ENCODE measurements at regions not wholly inside any gene's neighbourhood (a gene's known extent, or its start where the extent isn't known, plus 50 kb on each side); places are given as distances from the start of the nearest gene placed in this dataset.

- no peak for FAIRE-seq
- no peak for TF ChIP-seq POLR2A (IDR thresholded peaks at IDR 0.05; ENCODE audit: low read depth, low read length)
- no peak for DNase-seq (ENCODE audit: insufficient read length, low spot score)
Observed at GRCh38 chr16:6548507-6548906, 784.1 kb upstream of the RBFOX1 start.

DNA sequence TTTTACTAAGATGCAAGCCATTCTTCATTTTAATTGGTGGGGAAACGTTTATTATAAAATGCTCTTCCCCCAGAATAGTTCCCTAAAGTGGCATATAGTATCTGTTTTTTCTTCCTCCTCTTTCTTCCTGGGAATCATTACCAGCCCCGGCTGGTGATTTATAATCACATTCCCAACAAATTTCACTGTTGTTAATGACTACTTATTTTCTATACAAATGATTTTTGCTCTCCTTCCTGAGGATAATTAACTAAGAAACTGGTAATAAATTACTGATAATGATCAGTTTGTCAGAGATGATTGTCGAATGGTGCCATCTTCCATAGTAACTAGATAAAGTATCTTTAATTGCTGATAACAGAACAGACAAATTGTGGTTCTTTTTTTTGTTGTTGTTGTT lies 785.5 kb upstream of the RBFOX1 start:
- DNase-seq (ENCODE audit: insufficient read length, low spot score) (no peak), FAIRE-seq (no peak)
- TF ChIP-seq POLR2A (IDR thresholded peaks at IDR 0.05; ENCODE audit: low read depth, low read length): no peak

DNA sequence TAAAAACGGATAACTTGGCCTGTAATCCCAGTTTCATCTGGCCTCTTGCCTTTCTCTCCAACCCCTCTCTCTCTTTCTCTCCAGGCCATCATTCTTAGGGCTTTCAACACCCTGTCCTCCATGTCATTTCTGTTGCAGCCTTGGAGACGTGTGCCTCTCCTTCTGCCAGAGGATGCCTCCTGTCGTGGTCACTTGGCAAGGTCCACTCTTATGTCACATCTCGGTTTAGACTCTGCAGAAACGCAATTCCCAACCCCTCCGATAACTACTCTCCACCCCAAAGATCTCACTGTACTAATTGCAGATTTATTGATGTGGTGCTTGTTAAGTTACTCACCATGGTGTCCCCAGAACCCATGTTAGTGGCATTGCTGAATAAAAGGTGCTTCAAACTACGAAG lies 787.3 kb upstream of the RBFOX1 start:
- no peak for TF ChIP-seq POLR2A (IDR thresholded peaks at IDR 0.05; ENCODE audit: low read depth, low read length)
- DNase-seq (ENCODE audit: insufficient read length, low spot score) (no peak), FAIRE-seq (no peak)

DNA sequence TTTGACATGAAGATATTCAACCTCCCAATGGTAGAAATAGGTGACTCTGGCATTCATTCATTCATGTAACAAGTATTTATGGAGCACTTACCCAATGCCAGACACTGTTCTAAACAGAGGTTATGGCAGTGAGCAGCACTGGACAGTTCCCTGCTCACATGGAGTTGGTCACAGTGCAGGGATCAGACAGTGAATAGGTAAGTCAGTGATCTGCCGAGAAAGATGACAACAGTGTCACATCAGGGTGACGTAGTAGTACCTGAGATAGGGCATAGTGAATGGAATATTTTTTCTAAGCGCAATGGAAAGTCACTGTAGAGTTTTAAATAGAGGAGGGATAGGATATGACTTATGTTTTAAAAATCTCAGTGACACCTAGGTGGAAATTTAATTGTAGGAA lies 791.4 kb upstream of the RBFOX1 start:
- FAIRE-seq (no peak), DNase-seq (ENCODE audit: insufficient read length, low spot score) (no peak)
- TF ChIP-seq POLR2A (IDR thresholded peaks at IDR 0.05; ENCODE audit: low read depth, low read length): no peak

DNA sequence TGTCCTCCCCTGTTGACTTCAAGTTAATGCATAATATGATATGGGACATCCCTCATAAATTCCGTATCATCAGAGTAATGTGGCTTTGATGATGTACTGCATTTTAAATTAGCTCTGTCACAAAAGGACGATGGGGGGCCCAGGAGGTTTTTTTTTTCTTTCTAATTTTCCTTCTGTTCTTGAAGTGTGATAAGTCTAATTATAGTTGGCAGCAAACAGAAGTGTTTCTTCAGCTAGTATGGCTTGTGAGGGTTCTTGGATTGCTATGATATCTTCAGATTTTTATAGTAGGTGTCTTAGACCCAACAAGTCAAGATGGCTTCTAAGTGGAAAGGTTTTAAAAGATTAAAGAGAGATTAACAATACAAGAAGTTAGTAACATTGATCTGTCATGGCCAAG lies 796.2 kb upstream of the RBFOX1 start:
- FAIRE-seq: no peak
- DNase-seq (ENCODE audit: insufficient read length, low spot score): no peak
- TF ChIP-seq POLR2A (IDR thresholded peaks at IDR 0.05; ENCODE audit: low read depth, low read length): no peak

- FAIRE-seq: no peak
- DNase-seq (ENCODE audit: insufficient read length, low spot score): no peak
- no peak for TF ChIP-seq POLR2A (IDR thresholded peaks at IDR 0.05; ENCODE audit: low read depth, low read length)
Observed at GRCh38 chr16:6531067-6531466, 801.6 kb upstream of the RBFOX1 start.

- DNase-seq (ENCODE audit: insufficient read length, low spot score): no peak
- no peak for FAIRE-seq
- TF ChIP-seq POLR2A (IDR thresholded peaks at IDR 0.05; ENCODE audit: low read depth, low read length): no peak
Observed at GRCh38 chr16:6528217-6528616, 804.4 kb upstream of the RBFOX1 start.

- no peak for TF ChIP-seq POLR2A (IDR thresholded peaks at IDR 0.05; ENCODE audit: low read depth, low read length)
- DNase-seq (ENCODE audit: insufficient read length, low spot score) (no peak), FAIRE-seq (no peak)
Observed at GRCh38 chr16:6527646-6528045, 805.0 kb upstream of the RBFOX1 start.

- no peak for TF ChIP-seq POLR2A (IDR thresholded peaks at IDR 0.05; ENCODE audit: low read depth, low read length)
- DNase-seq (ENCODE audit: insufficient read length, low spot score) (no peak), FAIRE-seq (no peak)
Observed at GRCh38 chr16:6524501-6524900, 808.1 kb upstream of the RBFOX1 start.

GRCh38 chr16:6517020-6517720 lies 815.5 kb upstream of the RBFOX1 start:
- no peak for TF ChIP-seq POLR2A (IDR thresholded peaks at IDR 0.05; ENCODE audit: low read depth, low read length)
- no peak for DNase-seq (ENCODE audit: insufficient read length, low spot score)
- no peak for FAIRE-seq

DNA sequence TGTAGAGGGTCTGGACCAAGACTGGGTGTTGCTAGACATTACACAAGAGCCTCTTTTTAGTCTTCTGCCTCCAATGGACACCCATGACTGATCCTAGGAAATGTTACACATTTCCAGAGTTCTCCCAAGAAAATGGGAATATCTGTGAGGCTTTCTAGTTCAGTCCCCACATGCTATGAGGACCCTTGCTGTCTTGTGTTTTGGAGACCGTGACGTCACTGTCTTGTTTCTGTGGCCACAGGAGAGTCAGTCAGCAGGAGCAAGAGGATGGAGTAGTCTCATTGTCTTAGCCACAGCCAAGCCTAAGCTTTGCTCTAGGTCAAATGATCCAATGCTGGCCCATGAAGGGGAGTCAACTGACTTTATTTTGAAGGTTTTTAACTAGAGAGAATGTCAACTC lies 820.1 kb upstream of the RBFOX1 start:
- FAIRE-seq: no peak
- no peak for DNase-seq (ENCODE audit: insufficient read length, low spot score)
- no peak for TF ChIP-seq POLR2A (IDR thresholded peaks at IDR 0.05; ENCODE audit: low read depth, low read length)

DNA sequence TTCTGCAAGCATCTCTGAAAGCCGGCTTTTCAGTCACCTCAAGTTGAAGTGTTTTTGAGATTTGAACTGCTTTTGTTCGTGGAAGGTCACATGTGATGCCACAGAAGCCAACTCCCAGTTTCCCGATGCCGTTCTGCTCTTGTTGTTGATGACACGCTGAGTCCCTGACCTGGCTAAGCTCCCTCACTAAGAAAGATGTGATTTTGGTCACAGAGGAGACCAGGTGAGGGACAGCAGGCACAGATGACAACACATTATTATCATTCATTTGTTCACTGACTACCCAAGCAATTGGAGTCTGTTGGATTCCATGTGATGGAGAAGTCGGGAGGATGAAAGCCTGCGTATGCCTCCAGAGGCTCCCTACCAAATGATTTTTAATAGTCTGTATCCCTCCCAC lies 822.4 kb upstream of the RBFOX1 start:
- DNase-seq (ENCODE audit: insufficient read length, low spot score): no peak
- FAIRE-seq: no peak
- no peak for TF ChIP-seq POLR2A (IDR thresholded peaks at IDR 0.05; ENCODE audit: low read depth, low read length)

GRCh38 chr16:6499413-6499812 lies 833.2 kb upstream of the RBFOX1 start:
- TF ChIP-seq POLR2A (IDR thresholded peaks at IDR 0.05; ENCODE audit: low read depth, low read length): no peak
- no peak for DNase-seq (ENCODE audit: insufficient read length, low spot score)
- FAIRE-seq: no peak

DNA sequence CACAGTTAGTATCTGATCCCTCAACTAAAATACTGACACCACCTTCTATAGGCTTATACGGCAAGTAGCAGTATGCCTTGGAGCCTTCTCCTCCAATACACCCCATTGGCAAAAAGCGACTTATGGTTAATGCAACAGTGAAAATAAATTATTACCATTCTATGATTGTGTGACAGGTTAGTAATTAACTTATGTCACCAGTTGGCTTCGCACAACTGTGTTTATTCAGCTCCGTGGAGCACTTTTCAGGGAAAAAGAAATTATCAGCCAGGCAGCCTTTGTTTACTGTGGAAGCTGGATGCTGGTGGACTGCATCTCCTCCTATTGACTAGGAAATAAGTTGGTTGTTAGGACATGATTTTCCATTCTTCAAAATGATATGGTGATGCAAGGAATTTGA lies 833.8 kb upstream of the RBFOX1 start:
- DNase-seq (ENCODE audit: insufficient read length, low spot score) (no peak), FAIRE-seq (no peak)
- TF ChIP-seq POLR2A (IDR thresholded peaks at IDR 0.05; ENCODE audit: low read depth, low read length): no peak

GRCh38 chr16:6496996-6497395 lies 835.6 kb upstream of the RBFOX1 start:
- TF ChIP-seq POLR2A (IDR thresholded peaks at IDR 0.05; ENCODE audit: low read depth, low read length): no peak
- DNase-seq (ENCODE audit: insufficient read length, low spot score): no peak
- FAIRE-seq: no peak

Data from H54 (cell line).